ENCODE measurements at regions not wholly inside any gene's neighbourhood (a gene's known extent, or its start where the extent isn't known, plus 50 kb on each side); places are given as distances from the start of the nearest gene placed in this dataset.

DNA sequence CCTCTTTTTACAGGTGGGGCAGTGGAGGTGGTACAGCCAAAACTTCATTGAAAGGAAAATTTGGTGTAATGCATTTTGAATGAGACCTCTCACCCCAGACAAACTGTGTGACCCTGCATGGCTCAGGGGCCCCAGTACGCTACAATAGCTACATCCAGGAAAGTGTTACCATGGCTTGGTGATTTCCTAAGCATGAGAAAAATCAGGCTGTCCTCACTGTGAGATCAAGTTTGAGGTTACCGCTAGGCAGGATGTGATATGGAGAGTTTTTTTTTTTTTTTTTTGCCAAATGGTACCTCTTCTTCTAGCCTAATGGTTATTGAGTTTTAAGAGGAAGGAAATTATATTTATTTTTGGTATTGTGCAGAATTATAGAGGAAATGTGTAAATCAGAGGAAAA is 305.3 kb downstream of the CD83 start:
- no peak overlapping the region for H3K27ac Mint-ChIP-seq (ENCODE audit: unreplicated experiment)
- Histone ChIP-seq H3K79me2 (ENCODE audit: insufficient read depth, low read length) (no peaks in the 10 kb centered on the region), H4K20me1 (ENCODE audit: insufficient read depth, low read length) (no peaks in the 10 kb centered on the region), H3K9ac (ENCODE audit: low read length) (no peak overlapping the region), H3K4me1 (ENCODE audit: insufficient read depth, low read length) (no peaks in the 10 kb centered on the region), H3K27ac (ENCODE audit: low read depth, low read length) (no peak overlapping the region), H3K4me2 (ENCODE audit: low read length) (no peak overlapping the region), H3K9me3 (ENCODE audit: insufficient read depth, low read depth, low read length) (no peaks in the 10 kb centered on the region), H3K36me3 (ENCODE audit: insufficient read depth, low read length) (no peaks in the 10 kb centered on the region), H3K4me3 (ENCODE audit: insufficient read depth, low read depth, low read length) (no peak overlapping the region), H2AFZ (ENCODE audit: low read depth, low read length) (no peak overlapping the region), H3K27me3 (ENCODE audit: insufficient read depth, low read length) (no peaks in the 10 kb centered on the region)
- TF ChIP-seq EZH2 (IDR thresholded peaks at IDR 0.05; ENCODE audit: insufficient read depth, low read length) = no peak
- H3K9me3 Mint-ChIP-seq (ENCODE audit: unreplicated experiment) = peaks cover 1% of the 10 kb centered on the region
- H3K4me3 Mint-ChIP-seq (ENCODE audit: unreplicated experiment) = no peak overlapping the region
- H3K36me3 Mint-ChIP-seq (ENCODE audit: low read depth, unreplicated experiment) = no peaks in the 10 kb centered on the region
- H3K4me1 Mint-ChIP-seq (ENCODE audit: low read depth, unreplicated experiment) = no peaks in the 10 kb centered on the region
- peaks cover 6% of the 10 kb centered on the region for H3K27me3 Mint-ChIP-seq (ENCODE audit: low read depth, unreplicated experiment)
- no peak for FAIRE-seq
- DNase-seq (ENCODE audit: low read depth) = no peak

DNA sequence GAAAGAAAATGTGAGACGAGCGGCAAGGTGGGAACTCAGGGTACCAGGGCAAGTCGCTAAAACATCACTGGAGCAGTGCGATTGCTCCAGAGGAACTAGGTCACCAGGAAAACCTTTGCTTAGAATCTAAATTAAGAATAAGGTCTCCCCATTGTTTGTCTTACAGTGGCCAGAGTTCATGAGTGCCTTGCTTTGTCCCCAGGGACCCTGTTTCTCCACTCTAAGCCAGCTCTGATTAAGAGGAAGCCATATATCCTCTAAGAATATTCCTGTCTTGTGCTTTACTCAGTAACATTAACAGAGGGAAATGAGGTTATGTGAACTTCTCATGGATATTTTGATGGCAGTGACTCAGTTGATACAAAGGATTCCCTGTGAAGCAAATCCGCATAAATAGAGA is 305.8 kb downstream of the CD83 start:
- Histone ChIP-seq H3K9ac (ENCODE audit: low read length) (no peak overlapping the region), H3K27ac (ENCODE audit: low read depth, low read length) (no peak overlapping the region)
- FAIRE-seq = no peak

DNA sequence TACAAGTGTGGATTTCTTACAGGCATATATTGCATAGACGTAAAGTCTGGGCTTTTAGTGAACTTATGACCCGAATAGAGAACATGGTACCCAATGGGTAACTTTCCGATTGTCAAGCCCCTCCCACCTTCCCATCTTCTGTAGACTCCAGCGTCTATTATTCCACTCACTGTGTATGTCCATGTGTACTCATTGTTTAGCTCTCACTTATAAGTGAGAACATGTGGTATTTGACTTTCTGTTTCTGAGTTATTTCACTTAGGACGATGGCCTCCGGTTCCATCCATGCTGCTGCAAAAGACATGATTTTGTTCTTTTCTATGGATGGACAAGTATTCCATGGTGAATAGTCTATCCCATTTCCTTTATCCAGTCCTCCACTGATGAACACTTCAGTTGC is 306.4 kb downstream of the CD83 start:
- Mint-ChIP-seq H3K9me3 (ENCODE audit: unreplicated experiment) (peaks cover 1% of the 10 kb centered on the region), H3K36me3 (ENCODE audit: low read depth, unreplicated experiment) (no peaks in the 10 kb centered on the region), H3K4me3 (ENCODE audit: unreplicated experiment) (no peak overlapping the region), H3K27me3 (ENCODE audit: low read depth, unreplicated experiment) (peaks cover 6% of the 10 kb centered on the region), H3K4me1 (ENCODE audit: low read depth, unreplicated experiment) (no peaks in the 10 kb centered on the region), H3K27ac (ENCODE audit: unreplicated experiment) (no peak overlapping the region)
- Histone ChIP-seq H3K27me3 (ENCODE audit: insufficient read depth, low read length) (no peaks in the 10 kb centered on the region), H3K9ac (ENCODE audit: low read length) (no peak overlapping the region), H4K20me1 (ENCODE audit: insufficient read depth, low read length) (no peaks in the 10 kb centered on the region), H3K27ac (ENCODE audit: low read depth, low read length) (no peak overlapping the region), H3K4me1 (ENCODE audit: insufficient read depth, low read length) (no peaks in the 10 kb centered on the region), H3K9me3 (ENCODE audit: insufficient read depth, low read depth, low read length) (no peaks in the 10 kb centered on the region), H3K4me3 (ENCODE audit: insufficient read depth, low read depth, low read length) (no peak overlapping the region), H2AFZ (ENCODE audit: low read depth, low read length) (no peak overlapping the region), H3K79me2 (ENCODE audit: insufficient read depth, low read length) (no peaks in the 10 kb centered on the region), H3K36me3 (ENCODE audit: insufficient read depth, low read length) (no peaks in the 10 kb centered on the region), H3K4me2 (ENCODE audit: low read length) (no peak overlapping the region)
- TF ChIP-seq EZH2 (IDR thresholded peaks at IDR 0.05; ENCODE audit: insufficient read depth, low read length) = no peak
- TF ChIP-seq, protein P1, sequence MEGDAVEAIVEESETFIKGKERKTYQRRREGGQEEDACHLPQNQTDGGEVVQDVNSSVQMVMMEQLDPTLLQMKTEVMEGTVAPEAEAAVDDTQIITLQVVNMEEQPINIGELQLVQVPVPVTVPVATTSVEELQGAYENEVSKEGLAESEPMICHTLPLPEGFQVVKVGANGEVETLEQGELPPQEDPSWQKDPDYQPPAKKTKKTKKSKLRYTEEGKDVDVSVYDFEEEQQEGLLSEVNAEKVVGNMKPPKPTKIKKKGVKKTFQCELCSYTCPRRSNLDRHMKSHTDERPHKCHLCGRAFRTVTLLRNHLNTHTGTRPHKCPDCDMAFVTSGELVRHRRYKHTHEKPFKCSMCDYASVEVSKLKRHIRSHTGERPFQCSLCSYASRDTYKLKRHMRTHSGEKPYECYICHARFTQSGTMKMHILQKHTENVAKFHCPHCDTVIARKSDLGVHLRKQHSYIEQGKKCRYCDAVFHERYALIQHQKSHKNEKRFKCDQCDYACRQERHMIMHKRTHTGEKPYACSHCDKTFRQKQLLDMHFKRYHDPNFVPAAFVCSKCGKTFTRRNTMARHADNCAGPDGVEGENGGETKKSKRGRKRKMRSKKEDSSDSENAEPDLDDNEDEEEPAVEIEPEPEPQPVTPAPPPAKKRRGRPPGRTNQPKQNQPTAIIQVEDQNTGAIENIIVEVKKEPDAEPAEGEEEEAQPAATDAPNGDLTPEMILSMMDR (IDR thresholded peaks at IDR 0.05; ENCODE audit: insufficient read depth, low read depth, low read length) = no peak
- no peak for DNase-seq (ENCODE audit: low read depth)
- no peak for FAIRE-seq

More for the DNA sequence above, 305.8 kb downstream of the CD83 start:
- Histone ChIP-seq H3K4me1 (ENCODE audit: insufficient read depth, low read length) (no peaks in the 10 kb centered on the region), H3K36me3 (ENCODE audit: insufficient read depth, low read length) (no peaks in the 10 kb centered on the region), H3K27me3 (ENCODE audit: insufficient read depth, low read length) (no peaks in the 10 kb centered on the region), H4K20me1 (ENCODE audit: insufficient read depth, low read length) (no peaks in the 10 kb centered on the region), H3K79me2 (ENCODE audit: insufficient read depth, low read length) (no peaks in the 10 kb centered on the region), H3K4me2 (ENCODE audit: low read length) (no peak overlapping the region), H2AFZ (ENCODE audit: low read depth, low read length) (no peak overlapping the region), H3K9me3 (ENCODE audit: insufficient read depth, low read depth, low read length) (no peaks in the 10 kb centered on the region), H3K4me3 (ENCODE audit: insufficient read depth, low read depth, low read length) (no peak overlapping the region)
- H3K4me1 Mint-ChIP-seq (ENCODE audit: low read depth, unreplicated experiment) = no peaks in the 10 kb centered on the region
- TF ChIP-seq, protein P1 (IDR thresholded peaks at IDR 0.05; ENCODE audit: insufficient read depth, low read depth, low read length) = no peak
- no peak for TF ChIP-seq EZH2 (IDR thresholded peaks at IDR 0.05; ENCODE audit: insufficient read depth, low read length)
- H3K36me3 Mint-ChIP-seq (ENCODE audit: low read depth, unreplicated experiment) = no peaks in the 10 kb centered on the region
- peaks cover 1% of the 10 kb centered on the region for H3K9me3 Mint-ChIP-seq (ENCODE audit: unreplicated experiment)
- peaks cover 6% of the 10 kb centered on the region for H3K27me3 Mint-ChIP-seq (ENCODE audit: low read depth, unreplicated experiment)
- no peak overlapping the region for H3K4me3 Mint-ChIP-seq (ENCODE audit: unreplicated experiment)
- DNase-seq (ENCODE audit: low read depth) = no peak
- no peak overlapping the region for H3K27ac Mint-ChIP-seq (ENCODE audit: unreplicated experiment)
